Osteocyte (in vitro differentiated cells): ENCODE measurements at regions not wholly inside any gene's neighbourhood (a gene's known extent, or its start where the extent isn't known, plus 50 kb on each side); places are given as distances from the start of the nearest gene placed in this dataset.
A peak's percentile ranks its signal among the peaks of the same experiment; 100 is the strongest.

ENCODE experiments used
- DNase-seq: peaks from one replicate; pipeline ENCODE4 v3.0.0; 2021; ENCODE audit warnings: mixed read lengths; ENCODE audit not compliant: unreplicated experiment; ENCODE audit errors: extremely low spot score
- H3K27ac Mint-ChIP-seq: one replicate; pipeline ENCODE4 v1.8.0; 2021; ENCODE audit warnings: mild to moderate bottlenecking, mixed read lengths; ENCODE audit not compliant: unreplicated experiment
- H3K27me3 Mint-ChIP-seq: one replicate; pipeline ENCODE4 v1.8.0; 2021; ENCODE audit warnings: mixed read lengths; ENCODE audit not compliant: unreplicated experiment
- H3K36me3 Mint-ChIP-seq: one replicate; pipeline ENCODE4 v1.8.0; 2021; ENCODE audit warnings: mixed read lengths; ENCODE audit not compliant: unreplicated experiment
- H3K4me1 Mint-ChIP-seq: one replicate; pipeline ENCODE4 v1.8.0; 2021; ENCODE audit warnings: mixed read lengths; ENCODE audit not compliant: unreplicated experiment
- H3K4me3 Mint-ChIP-seq: one replicate; pipeline ENCODE4 v1.8.0; 2021; ENCODE audit warnings: mild to moderate bottlenecking, moderate library complexity, mixed read lengths; ENCODE audit not compliant: unreplicated experiment
- H3K9me3 Mint-ChIP-seq: one replicate; pipeline ENCODE4 v1.8.0; 2021; ENCODE audit warnings: mixed read lengths; ENCODE audit not compliant: unreplicated experiment
- TF ChIP-seq, protein P1 (sequence below): fragments of 200-600 bp; sonication (generic); IDR thresholded peaks from 2 replicates; pipeline ENCODE4 v1.5.0; 2021; ENCODE audit warnings: antibody characterized with exemption, mild to moderate bottlenecking, moderate library complexity

DNA sequence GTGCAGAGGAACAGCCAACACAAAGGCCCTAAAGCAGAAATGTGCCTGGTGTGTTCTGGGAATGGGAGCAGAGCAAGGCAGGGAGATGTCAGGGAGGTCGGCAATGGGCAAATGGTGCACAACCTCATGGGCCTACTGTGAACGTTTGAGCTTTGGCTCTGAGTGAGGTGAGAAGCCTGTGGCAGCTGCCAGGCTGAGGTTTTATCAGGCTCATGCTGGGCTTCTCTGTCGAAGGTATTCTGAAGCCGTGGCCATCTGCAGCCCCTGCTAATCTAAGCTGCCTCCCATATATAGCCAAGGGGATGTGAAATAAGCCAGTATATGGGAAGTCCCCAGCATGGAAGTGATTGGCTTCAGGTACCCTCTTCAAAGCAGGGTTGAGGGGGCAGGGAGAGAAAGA is 193.3 kb downstream of the SLC4A3 start:
- no peaks in the 10 kb centered on the region for H3K4me1 Mint-ChIP-seq
- H3K27ac Mint-ChIP-seq: no peak overlapping the region
- no peaks in the 10 kb centered on the region for H3K36me3 Mint-ChIP-seq
- peaks cover 21% of the 10 kb centered on the region for H3K9me3 Mint-ChIP-seq
- H3K4me3 Mint-ChIP-seq: no peak overlapping the region
- TF ChIP-seq, protein P1, sequence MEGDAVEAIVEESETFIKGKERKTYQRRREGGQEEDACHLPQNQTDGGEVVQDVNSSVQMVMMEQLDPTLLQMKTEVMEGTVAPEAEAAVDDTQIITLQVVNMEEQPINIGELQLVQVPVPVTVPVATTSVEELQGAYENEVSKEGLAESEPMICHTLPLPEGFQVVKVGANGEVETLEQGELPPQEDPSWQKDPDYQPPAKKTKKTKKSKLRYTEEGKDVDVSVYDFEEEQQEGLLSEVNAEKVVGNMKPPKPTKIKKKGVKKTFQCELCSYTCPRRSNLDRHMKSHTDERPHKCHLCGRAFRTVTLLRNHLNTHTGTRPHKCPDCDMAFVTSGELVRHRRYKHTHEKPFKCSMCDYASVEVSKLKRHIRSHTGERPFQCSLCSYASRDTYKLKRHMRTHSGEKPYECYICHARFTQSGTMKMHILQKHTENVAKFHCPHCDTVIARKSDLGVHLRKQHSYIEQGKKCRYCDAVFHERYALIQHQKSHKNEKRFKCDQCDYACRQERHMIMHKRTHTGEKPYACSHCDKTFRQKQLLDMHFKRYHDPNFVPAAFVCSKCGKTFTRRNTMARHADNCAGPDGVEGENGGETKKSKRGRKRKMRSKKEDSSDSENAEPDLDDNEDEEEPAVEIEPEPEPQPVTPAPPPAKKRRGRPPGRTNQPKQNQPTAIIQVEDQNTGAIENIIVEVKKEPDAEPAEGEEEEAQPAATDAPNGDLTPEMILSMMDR: no peak
- no peak for DNase-seq
- peaks cover 14% of the 10 kb centered on the region for H3K27me3 Mint-ChIP-seq

DNA sequence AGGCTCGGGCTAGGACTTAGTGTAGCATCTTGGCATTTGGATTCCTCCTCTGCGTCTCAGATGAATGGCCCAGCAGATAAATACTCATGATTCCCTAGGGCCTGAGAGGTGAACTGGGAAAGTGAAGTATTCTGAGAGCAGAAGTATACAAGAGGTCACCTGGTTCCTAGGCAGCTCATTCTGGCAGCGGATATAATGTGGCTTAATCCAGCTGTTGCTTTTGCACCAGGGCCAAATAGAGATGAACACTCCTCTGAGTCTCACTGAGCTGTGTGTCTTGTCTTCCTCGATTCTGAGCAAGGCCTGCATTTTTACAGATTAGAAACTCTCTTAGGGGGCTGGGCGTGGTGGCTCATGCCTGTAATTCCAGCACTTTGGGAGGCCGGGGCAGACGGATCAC is 196.1 kb downstream of the SLC4A3 start:
- H3K4me1 Mint-ChIP-seq: no peaks in the 10 kb centered on the region
- peaks cover 13% of the 10 kb centered on the region for H3K27me3 Mint-ChIP-seq
- DNase-seq: no peak
- no peaks in the 10 kb centered on the region for H3K36me3 Mint-ChIP-seq
- TF ChIP-seq, protein P1: no peak
- H3K9me3 Mint-ChIP-seq: peaks cover 8% of the 10 kb centered on the region
- no peak overlapping the region for H3K27ac Mint-ChIP-seq
- no peak overlapping the region for H3K4me3 Mint-ChIP-seq

DNA sequence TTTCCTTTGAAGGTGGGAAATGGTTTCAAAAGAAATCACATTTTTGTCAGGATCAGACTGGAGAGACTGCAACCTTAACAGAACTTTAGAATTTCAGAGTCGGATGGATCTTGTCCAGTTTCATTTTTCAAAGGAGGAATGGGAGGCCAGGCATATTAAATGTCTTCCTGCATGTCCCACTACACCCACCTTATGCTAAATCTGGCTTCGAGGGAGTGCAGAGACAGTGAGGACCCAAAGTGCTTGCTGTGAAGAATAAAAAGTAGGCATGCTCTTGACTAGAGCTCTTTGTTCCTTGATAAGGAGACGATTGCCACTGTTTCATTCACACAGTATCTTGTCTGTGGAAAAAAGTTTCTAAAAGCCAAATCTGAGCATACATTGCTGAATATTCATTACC is 197.6 kb downstream of the SLC4A3 start:
- TF ChIP-seq, protein P1: no peak

DNA sequence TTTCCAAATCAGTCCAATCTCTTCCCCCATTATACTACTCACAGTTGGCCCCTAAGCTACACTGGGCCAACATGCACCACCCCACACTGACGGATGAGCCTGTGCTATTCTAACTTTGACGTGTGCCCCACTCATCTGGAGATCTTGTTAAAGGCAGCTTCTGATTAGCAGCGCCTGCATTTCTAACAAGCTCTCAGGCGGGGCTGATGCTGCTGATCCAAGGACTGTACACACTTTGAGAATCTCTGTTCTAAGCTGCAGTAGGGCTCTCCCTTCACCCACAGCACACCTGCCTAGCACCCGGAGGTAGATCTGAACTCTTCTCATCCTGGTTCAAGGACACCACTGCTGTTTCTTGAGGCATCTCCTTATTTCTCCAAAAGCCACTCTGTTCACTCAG is 200.7 kb downstream of the SLC4A3 start:
- H3K27ac Mint-ChIP-seq: no peak overlapping the region
- no peak for DNase-seq
- no peak overlapping the region for H3K4me3 Mint-ChIP-seq
- H3K9me3 Mint-ChIP-seq: no peaks in the 10 kb centered on the region
- H3K27me3 Mint-ChIP-seq: peaks cover 5% of the 10 kb centered on the region
- H3K4me1 Mint-ChIP-seq: no peaks in the 10 kb centered on the region
- H3K36me3 Mint-ChIP-seq: no peaks in the 10 kb centered on the region
- TF ChIP-seq, protein P1: no peak

More for the DNA sequence above, 197.6 kb downstream of the SLC4A3 start:
- Mint-ChIP-seq H3K9me3 (peaks cover 2% of the 10 kb centered on the region), H3K4me1 (no peaks in the 10 kb centered on the region), H3K27ac (no peak overlapping the region), H3K27me3 (peaks cover 13% of the 10 kb centered on the region), H3K36me3 (no peaks in the 10 kb centered on the region), H3K4me3 (no peak overlapping the region)
- no peak for DNase-seq

DNA sequence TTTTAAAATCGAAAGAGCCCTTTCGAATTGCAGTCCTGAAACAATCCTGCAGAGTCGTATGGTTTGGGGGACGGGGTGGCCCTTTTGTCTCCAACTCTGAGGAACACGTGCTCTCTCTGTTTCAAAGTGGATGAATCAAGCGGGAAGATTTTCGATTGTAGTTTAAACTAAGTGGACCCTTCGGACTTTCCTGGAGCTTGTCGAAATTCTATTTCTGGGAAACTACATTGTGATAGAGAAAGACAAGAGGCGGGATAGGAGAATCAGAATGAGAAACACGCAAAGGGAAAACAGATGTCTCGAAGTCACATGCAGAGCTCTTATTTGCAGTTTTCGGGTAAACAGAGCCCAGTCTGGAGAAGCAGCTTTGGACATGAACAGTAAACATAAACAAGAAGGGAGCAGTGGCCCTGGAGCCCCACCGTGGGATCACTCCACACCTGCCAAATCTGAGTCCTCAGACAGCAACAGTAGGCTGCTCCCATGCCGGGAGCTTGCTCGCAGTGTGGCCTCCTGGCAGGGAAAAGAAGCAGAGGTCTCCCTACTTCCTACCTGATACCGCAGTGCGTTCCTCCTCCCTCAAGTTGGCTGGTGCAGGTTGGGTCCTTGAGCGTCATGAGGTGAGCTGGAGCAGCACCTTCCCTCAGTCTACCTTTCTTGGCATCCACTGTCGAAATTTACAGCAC is 202.4 kb downstream of the SLC4A3 start:
- no peaks in the 10 kb centered on the region for H3K4me1 Mint-ChIP-seq
- H3K27ac Mint-ChIP-seq: no peak overlapping the region
- no peak overlapping the region for H3K4me3 Mint-ChIP-seq
- H3K9me3 Mint-ChIP-seq: no peaks in the 10 kb centered on the region
- DNase-seq: peak; percentile 51
- TF ChIP-seq, protein P1: no peak
- peaks cover 5% of the 10 kb centered on the region for H3K27me3 Mint-ChIP-seq
- H3K36me3 Mint-ChIP-seq: no peaks in the 10 kb centered on the region
